Stimulated activated CD4-positive, alpha-beta T cell treated with anti-CD3 and anti-CD28 coated beads, Interleukin-12 subunit alpha, Interleukin-12 subunit beta, amount 100 ng/mL, for 48 hours (primary cell): ENCODE measurements at regions not wholly inside any gene's neighbourhood (a gene's known extent, or its start where the extent isn't known, plus 50 kb on each side); places are given as distances from the start of the nearest gene placed in this dataset.

ENCODE experiments used
- DNase-seq, 3 donors: peaks; one replicate each; pipeline ENCODE4 v3.0.0-alpha.2; 2020; ENCODE audit warnings: low read depth in 2 of 3, low spot score in 1 of 3

- DNase-seq, result peak; percentile 54 to 66 (median 59)
These were observed 216.8 kb upstream of the DTNBP1 start for GRCh38 chr6:15879371-15880261.

GRCh38 chr6:15877231-15877630 lies 214.4 kb upstream of the DTNBP1 start:
- no peak for DNase-seq

GRCh38 chr6:15876406-15876805 lies 213.6 kb upstream of the DTNBP1 start:
- peak in 1 of 3 donors; percentile 14 for DNase-seq

GRCh38 chr6:15875797-15876196 lies 213.0 kb upstream of the DTNBP1 start:
- DNase-seq, result no peak

GRCh38 chr6:15874821-15875220 lies 212.0 kb upstream of the DTNBP1 start:
- no peak for DNase-seq

GRCh38 chr6:15874326-15874725 lies 211.5 kb upstream of the DTNBP1 start:
- DNase-seq, result no peak

- DNase-seq, result no peak
These were observed 209.6 kb upstream of the DTNBP1 start for GRCh38 chr6:15872241-15873103.

GRCh38 chr6:15871276-15871675 lies 208.4 kb upstream of the DTNBP1 start:
- no peak for DNase-seq

- no peak for DNase-seq
These were observed 207.7 kb upstream of the DTNBP1 start for GRCh38 chr6:15870333-15871043.

- no peak for DNase-seq
These were observed 201.9 kb upstream of the DTNBP1 start for GRCh38 chr6:15864708-15865062.

GRCh38 chr6:15864038-15864707 lies 201.3 kb upstream of the DTNBP1 start:
- DNase-seq, result no peak

- DNase-seq, result no peak
These were observed 200.0 kb upstream of the DTNBP1 start for GRCh38 chr6:15862810-15863209.

GRCh38 chr6:15861486-15861885 lies 198.7 kb upstream of the DTNBP1 start:
- DNase-seq, result no peak

- DNase-seq, result no peak
These were observed 192.2 kb upstream of the DTNBP1 start for GRCh38 chr6:15854826-15855710.

- no peak for DNase-seq
These were observed 191.6 kb upstream of the DTNBP1 start for GRCh38 chr6:15854378-15854777.

GRCh38 chr6:15853259-15853658 lies 190.4 kb upstream of the DTNBP1 start:
- no peak for DNase-seq

GRCh38 chr6:15852289-15852688 lies 189.5 kb upstream of the DTNBP1 start:
- no peak for DNase-seq

GRCh38 chr6:15849395-15849794 lies 186.6 kb upstream of the DTNBP1 start:
- DNase-seq, result no peak

- no peak for DNase-seq
These were observed 182.7 kb upstream of the DTNBP1 start for GRCh38 chr6:15845492-15845891.

GRCh38 chr6:15843764-15844163 lies 180.9 kb upstream of the DTNBP1 start:
- no peak for DNase-seq
